ENCODE measurements at regions not wholly inside any gene's neighbourhood (a gene's known extent, or its start where the extent isn't known, plus 50 kb on each side); places are given as distances from the start of the nearest gene placed in this dataset.

GRCh38 chr2:33859811-33860461 is 260.8 kb upstream of the FAM98A start (continued):
- TF ChIP-seq JUND (IDR thresholded peaks at IDR 0.05; ENCODE audit: low read length) (no peak), ATF3 (IDR thresholded peaks at IDR 0.05; ENCODE audit: insufficient read depth, low read depth, low read length) (no peak)

All from H1 (cell line).